Hepatocyte (in vitro differentiated cells): ENCODE measurements at regions not wholly inside any gene's neighbourhood (a gene's known extent, or its start where the extent isn't known, plus 50 kb on each side); places are given as distances from the start of the nearest gene placed in this dataset.

Experiments
- DNase-seq: peaks from one replicate; pipeline ENCODE4 v3.0.0-alpha.2; 2016; ENCODE audit warnings: low spot score
- H2AFZ ChIP-seq: fragments of 200-600 bp; sonication (generic); 2 replicates; pipeline ENCODE4 v1.6.0; 2016; ENCODE audit warnings: antibody characterized with exemption, mild to moderate bottlenecking
- H3K27ac ChIP-seq: fragments of 200-600 bp; sonication (generic); 2 replicates; pipeline ENCODE4 v1.5.1; 2016; ENCODE audit warnings: mild to moderate bottlenecking
- H3K27me3 ChIP-seq: fragments of 200-600 bp; sonication (generic); 2 replicates; pipeline ENCODE4 v1.6.1; 2016
- H3K36me3 ChIP-seq: fragments of 200-600 bp; sonication (generic); replicated peaks from 2 replicates; pipeline ENCODE4 v1.5.1; 2016; ENCODE audit warnings: low read depth; ENCODE audit not compliant: insufficient read depth
- H3K4me1 ChIP-seq: fragments of 200-600 bp; sonication (generic); 2 replicates; pipeline ENCODE4 v1.5.1; 2016; ENCODE audit warnings: mild to moderate bottlenecking, moderate library complexity; ENCODE audit not compliant: insufficient read depth
- H3K4me2 ChIP-seq: fragments of 200-600 bp; sonication (generic); 2 replicates; pipeline ENCODE4 v1.6.0; 2016
- H3K4me3 ChIP-seq: fragments of 200-600 bp; sonication (generic); 2 replicates; pipeline ENCODE4 v1.5.1; 2016; ENCODE audit warnings: mild to moderate bottlenecking
- H3K79me2 ChIP-seq: fragments of 200-600 bp; sonication (generic); 2 replicates; pipeline ENCODE4 v1.6.0; 2017; ENCODE audit warnings: mild to moderate bottlenecking
- H3K9me2 ChIP-seq: fragments of 200-600 bp; sonication (generic); replicated peaks from 2 replicates; pipeline ENCODE4 v1.6.0; 2017; ENCODE audit warnings: mild to moderate bottlenecking; ENCODE audit not compliant: insufficient read depth
- H3K9me3 ChIP-seq: fragments of 200-600 bp; sonication (generic); 2 replicates; pipeline ENCODE4 v1.5.1; 2016; ENCODE audit warnings: low read depth, mild to moderate bottlenecking
- H4K20me1 ChIP-seq: fragments of 200-600 bp; sonication (generic); 2 replicates; pipeline ENCODE4 v1.6.0; 2016; ENCODE audit warnings: mild to moderate bottlenecking; ENCODE audit not compliant: insufficient read depth, poor library complexity, severe bottlenecking
- CTCF ChIP-seq: fragments of 200-600 bp; sonication (generic); IDR thresholded peaks from 2 replicates; pipeline ENCODE4 v1.5.1; 2016; ENCODE audit warnings: antibody characterized with exemption, mild to moderate bottlenecking; ENCODE audit not compliant: poor library complexity
- EZH2 ChIP-seq: fragments of 200-600 bp; sonication (generic); IDR thresholded peaks from 2 replicates; pipeline ENCODE4 v1.6.1; 2016; ENCODE audit warnings: antibody characterized with exemption, mild to moderate bottlenecking, borderline replicate concordance
- EZH2phosphoT487 ChIP-seq: fragments of 200-600 bp; sonication (generic); IDR thresholded peaks from one replicate; pipeline ENCODE4 v1.6.1; 2018; ENCODE audit warnings: antibody characterized with exemption, mild to moderate bottlenecking, low read depth, moderate library complexity; ENCODE audit not compliant: unreplicated experiment, severe bottlenecking
- WGBS: methylation state at CpG from one replicate; pipeline ENCODE4 v1.1.6; 2016; ENCODE audit warnings: low lambda C conversion rate; ENCODE audit errors: missing lambda C conversion rate; 5-methylcytosine and 5-hydroxymethylcytosine counted together

- H3K27me3 ChIP-seq, result no peaks in the 10 kb centered on the region
- H3K4me2 ChIP-seq, result peak overlapping the region; percentile 57
- no peaks in the 10 kb centered on the region for H3K36me3 ChIP-seq
- WGBS, result 57% methylated on average over 19 of the region's 19 CpGs
- H3K9me3 ChIP-seq, result no peaks in the 10 kb centered on the region
- DNase-seq, result peak; percentile 44
- H3K9me2 ChIP-seq, result no peaks in the 10 kb centered on the region
- TF ChIP-seq EZH2phosphoT487 (no peak), EZH2 (no peak), CTCF (no peak)
- no peak overlapping the region for H3K4me3 ChIP-seq
- H3K4me1 ChIP-seq, result peaks cover 14% of the 10 kb centered on the region
- no peak overlapping the region for H3K27ac ChIP-seq
- H3K79me2 ChIP-seq, result no peaks in the 10 kb centered on the region
- H2AFZ ChIP-seq, result peak overlapping the region; percentile 4
- H4K20me1 ChIP-seq, result no peaks in the 10 kb centered on the region
These were observed 835.4 kb upstream of the NR2F2 start for GRCh38 chr15:95494971-95495541.

- H3K4me3 ChIP-seq, result no peak overlapping the region
- no peaks in the 10 kb centered on the region for H3K9me2 ChIP-seq
- no peak overlapping the region for H2AFZ ChIP-seq
- no peaks in the 10 kb centered on the region for H3K27me3 ChIP-seq
- WGBS, result 92% methylated on average over 11 of the region's 11 CpGs
- no peaks in the 10 kb centered on the region for H3K36me3 ChIP-seq
- no peaks in the 10 kb centered on the region for H3K9me3 ChIP-seq
- TF ChIP-seq EZH2phosphoT487 (no peak), CTCF (no peak), EZH2 (no peak)
- no peak for DNase-seq
- H3K79me2 ChIP-seq, result no peaks in the 10 kb centered on the region
- no peak overlapping the region for H3K4me2 ChIP-seq
- H4K20me1 ChIP-seq, result no peaks in the 10 kb centered on the region
- H3K4me1 ChIP-seq, result peaks cover 13% of the 10 kb centered on the region
- H3K27ac ChIP-seq, result no peak overlapping the region
These were observed 832.9 kb upstream of the NR2F2 start for GRCh38 chr15:95497634-95498033.

- H3K36me3 ChIP-seq, result no peaks in the 10 kb centered on the region
- DNase-seq, result no peak
- no peaks in the 10 kb centered on the region for H3K9me3 ChIP-seq
- H3K4me2 ChIP-seq, result no peak overlapping the region
- H3K79me2 ChIP-seq, result no peaks in the 10 kb centered on the region
- H3K4me1 ChIP-seq, result peaks cover 9% of the 10 kb centered on the region
- no peaks in the 10 kb centered on the region for H3K27me3 ChIP-seq
- H3K27ac ChIP-seq, result no peak overlapping the region
- H3K4me3 ChIP-seq, result no peak overlapping the region
- no peak for TF ChIP-seq CTCF
- TF ChIP-seq EZH2phosphoT487, result no peak
- TF ChIP-seq EZH2, result no peak
- no peak overlapping the region for H2AFZ ChIP-seq
- H4K20me1 ChIP-seq, result no peaks in the 10 kb centered on the region
- no peaks in the 10 kb centered on the region for H3K9me2 ChIP-seq
These were observed 831.5 kb upstream of the NR2F2 start for GRCh38 chr15:95498961-95499360.

- no peaks in the 10 kb centered on the region for H3K79me2 ChIP-seq
- WGBS, result 89% methylated on average over 3 of the region's 3 CpGs
- no peak for DNase-seq
- H3K9me2 ChIP-seq, result no peaks in the 10 kb centered on the region
- no peak overlapping the region for H3K4me3 ChIP-seq
- no peak overlapping the region for H3K4me2 ChIP-seq
- H3K36me3 ChIP-seq, result no peaks in the 10 kb centered on the region
- no peak overlapping the region for H3K27ac ChIP-seq
- no peaks in the 10 kb centered on the region for H4K20me1 ChIP-seq
- no peak overlapping the region for H2AFZ ChIP-seq
- H3K4me1 ChIP-seq, result peaks cover 6% of the 10 kb centered on the region
- no peak for TF ChIP-seq EZH2
- no peak for TF ChIP-seq EZH2phosphoT487
- TF ChIP-seq CTCF, result no peak
- H3K9me3 ChIP-seq, result no peaks in the 10 kb centered on the region
- no peaks in the 10 kb centered on the region for H3K27me3 ChIP-seq
These were observed 831.1 kb upstream of the NR2F2 start for GRCh38 chr15:95499397-95499796.
